IMR-90 (cell line): ENCODE measurements at regions not wholly inside any gene's neighbourhood (a gene's known extent, or its start where the extent isn't known, plus 50 kb on each side); places are given as distances from the start of the nearest gene placed in this dataset.

Source experiments
- ATAC-seq: fragments of 200-7000 bp; cut with Tn5 transposase; 2 replicates; pipeline ENCODE4 v1.9.1; 2020; ENCODE audit warnings: low read depth, mild to moderate bottlenecking, moderate library complexity
- BruUV-seq: library from RNA; stranded (reverse); fragments of 400-500 nt; replicated peaks from 2 replicates; lab custom pipeline; 2021; lab: Mats Ljungman, UMichigan
- CTCF ChIA-PET: fragments of 300-600 bp; formaldehyde crosslinking; extraction: SDS; loops from one replicate; lab custom pipeline; 2021; ENCODE audit warnings: antibody characterized with exemption; lab: Yijun Ruan, JAX
- POLR2A ChIA-PET: fragments of 300-600 bp; sonication (Branson Sonifier 250); formaldehyde crosslinking; loops from one replicate; lab custom pipeline; 2022; ENCODE audit warnings: antibody characterized with exemption; ENCODE audit not compliant: unreplicated experiment; lab: Charles Lee
- DNase-seq: peaks from one replicate; pipeline ENCODE4 v3.0.0; 2013
- H2AFZ ChIP-seq: replicated peaks from 2 replicates; pipeline ENCODE3; 2013; ENCODE audit warnings: low read length, mild to moderate bottlenecking; ENCODE audit not compliant: poor library complexity
- H2AK5ac ChIP-seq: 2 replicates; pipeline ENCODE4 v1.6.1; 2013; ENCODE audit warnings: low read depth, low read length, inconsistent platforms
- H2AK9ac ChIP-seq: replicated peaks from 2 replicates; pipeline ENCODE3; 2013; ENCODE audit warnings: mild to moderate bottlenecking, low read depth, low read length, moderate library complexity; ENCODE audit not compliant: poor library complexity
- H2BK120ac ChIP-seq: 2 replicates; pipeline ENCODE4 v1.6.1; 2013; ENCODE audit warnings: low read depth, low read length, inconsistent platforms
- H2BK15ac ChIP-seq: 3 replicates; pipeline ENCODE4 v1.6.1; 2013; ENCODE audit warnings: low read depth, low read length, inconsistent platforms
- H2BK20ac ChIP-seq: 2 replicates; pipeline ENCODE4 v1.6.1; 2013; ENCODE audit warnings: low read depth, mild to moderate bottlenecking, inconsistent platforms, low read length, moderate library complexity
- H2BK5ac ChIP-seq: 2 replicates; pipeline ENCODE4 v1.6.1; 2013; ENCODE audit warnings: mild to moderate bottlenecking, low read depth, low read length, inconsistent platforms; ENCODE audit not compliant: poor library complexity, severe bottlenecking
- H3K14ac ChIP-seq: replicated peaks from 2 replicates; pipeline ENCODE4 v1.6.1; 2013; ENCODE audit warnings: low read depth, low read length, inconsistent platforms
- H3K18ac ChIP-seq: 2 replicates; pipeline ENCODE4 v1.6.1; 2013; ENCODE audit warnings: low read depth, low read length, control low read depth
- H3K23ac ChIP-seq: 2 replicates; pipeline ENCODE4 v1.6.1; 2013; ENCODE audit warnings: low read depth, low read length, inconsistent platforms
- H3K27ac ChIP-seq: 2 replicates; pipeline ENCODE4 v1.5.1; 2013; ENCODE audit warnings: mild to moderate bottlenecking, control low read depth, low read length; ENCODE audit not compliant: insufficient read depth
- H3K27me3 ChIP-seq: 2 replicates; pipeline ENCODE4 v1.6.1; 2013; ENCODE audit warnings: low read length; ENCODE audit not compliant: control insufficient read depth, insufficient read depth
- H3K36me3 ChIP-seq: 2 replicates; pipeline ENCODE4 v1.6.1; 2013; ENCODE audit warnings: low read length, mixed read lengths; ENCODE audit not compliant: control insufficient read depth, insufficient read depth
- H3K4ac ChIP-seq: 2 replicates; pipeline ENCODE4 v1.6.1; 2013; ENCODE audit warnings: low read depth, low read length, inconsistent platforms
- H3K4me1 ChIP-seq: 2 replicates; pipeline ENCODE4 v1.6.1; 2013; ENCODE audit warnings: low read length, mixed read lengths; ENCODE audit not compliant: control insufficient read depth, insufficient read depth
- H3K4me2 ChIP-seq: 2 replicates; pipeline ENCODE4 v1.6.1; 2013; ENCODE audit warnings: low read depth, mild to moderate bottlenecking, control low read depth, low read length, moderate library complexity
- H3K4me3 ChIP-seq: 2 replicates; pipeline ENCODE4 v1.5.1; 2013; ENCODE audit warnings: low read depth, mild to moderate bottlenecking, control low read depth, low read length, moderate library complexity; ENCODE audit not compliant: insufficient read depth
- H3K56ac ChIP-seq: 2 replicates; pipeline ENCODE4 v1.6.1; 2013; ENCODE audit warnings: low read length, inconsistent platforms; ENCODE audit not compliant: insufficient read depth; ENCODE audit errors: extremely low read depth
- H3K79me1 ChIP-seq, 2 experiments: 2 replicates each; pipeline ENCODE4 v1.6.1; 2013; ENCODE audit warnings: low read length in 2 of 2, inconsistent platforms in 1 of 2, low read depth in 1 of 2
- H3K9ac ChIP-seq: 2 replicates; pipeline ENCODE4 v1.6.1; 2013; ENCODE audit warnings: low read depth, low read length, control low read depth
- H3K9me1 ChIP-seq: 2 replicates; pipeline ENCODE4 v1.6.1; 2013; ENCODE audit warnings: low read length, inconsistent platforms; ENCODE audit not compliant: insufficient read depth
- H3K9me3 ChIP-seq: 2 replicates; pipeline ENCODE4 v1.6.1; 2013; ENCODE audit warnings: low read length; ENCODE audit not compliant: control insufficient read depth, insufficient read depth
- H4K20me1 ChIP-seq: 2 replicates; pipeline ENCODE4 v1.6.1; 2013; ENCODE audit warnings: low read length, inconsistent platforms; ENCODE audit not compliant: insufficient read depth
- H4K5ac ChIP-seq: 2 replicates; pipeline ENCODE4 v1.6.1; 2013; ENCODE audit warnings: mild to moderate bottlenecking, low read depth, low read length, control low read depth
- H4K8ac ChIP-seq, 2 experiments: 2 replicates each; pipeline ENCODE4 v1.6.1; 2013; ENCODE audit warnings: low read depth in 2 of 2, low read length in 2 of 2, control low read depth in 1 of 2, inconsistent platforms in 1 of 2
- H4K91ac ChIP-seq: 2 replicates; pipeline ENCODE4 v1.6.1; 2013; ENCODE audit warnings: low read depth, low read length, inconsistent platforms; ENCODE audit not compliant: insufficient read depth
- BHLHE40 ChIP-seq: fragments of 150-350 bp; IDR thresholded peaks from 2 replicates; pipeline ENCODE4 v1.6.1; 2016; ENCODE audit warnings: mild to moderate bottlenecking, low read depth, low read length
- CEBPB ChIP-seq: IDR thresholded peaks from 2 replicates; pipeline ENCODE4 v1.6.1; 2012; ENCODE audit warnings: low read depth, low read length, improper control_type of control experiment
- CHD1 ChIP-seq: IDR thresholded peaks from 2 replicates; pipeline ENCODE4 v1.6.1; 2012; ENCODE audit warnings: low read depth, low read length, improper control_type of control experiment
- FOS ChIP-seq: fragments of 150-350 bp; IDR thresholded peaks from 2 replicates; pipeline ENCODE4 v1.6.1; 2016; ENCODE audit warnings: low read depth, low read length
- MAFK ChIP-seq: IDR thresholded peaks from 2 replicates; pipeline ENCODE4 v1.6.1; 2012; ENCODE audit warnings: low read depth, low read length, improper control_type of control experiment
- MAZ ChIP-seq: IDR thresholded peaks from 2 replicates; pipeline ENCODE4 v1.6.1; 2012; ENCODE audit warnings: low read depth, mild to moderate bottlenecking, low read length, improper control_type of control experiment, moderate library complexity, borderline replicate concordance
- MXI1 ChIP-seq: IDR thresholded peaks from 2 replicates; pipeline ENCODE4 v1.6.1; 2012; ENCODE audit warnings: low read depth, mild to moderate bottlenecking, low read length, moderate library complexity, borderline replicate concordance
- NFE2L2 ChIP-seq: fragments of 150-350 bp; IDR thresholded peaks from 2 replicates; pipeline ENCODE4 v1.6.1; 2016; ENCODE audit warnings: low read depth, mild to moderate bottlenecking, low read length
- POLR2A ChIP-seq: IDR thresholded peaks from 2 replicates; pipeline ENCODE4 v1.6.1; 2012; ENCODE audit warnings: mild to moderate bottlenecking, low read depth, low read length
- RAD21 ChIP-seq: IDR thresholded peaks from 2 replicates; pipeline ENCODE4 v1.6.1; 2012; ENCODE audit warnings: low read length, improper control_type of control experiment
- RCOR1 ChIP-seq: IDR thresholded peaks from 2 replicates; pipeline ENCODE4 v1.6.1; 2012; ENCODE audit warnings: mild to moderate bottlenecking, low read length, improper control_type of control experiment; ENCODE audit not compliant: insufficient replicate concordance
- RFX5 ChIP-seq: IDR thresholded peaks from 2 replicates; pipeline ENCODE4 v1.8.0; 2012; ENCODE audit warnings: low read depth, mild to moderate bottlenecking, low read length, moderate library complexity
- SMC3 ChIP-seq: fragments of 150-350 bp; IDR thresholded peaks from 2 replicates; pipeline ENCODE4 v1.6.1; 2016; ENCODE audit warnings: low read depth, mild to moderate bottlenecking, antibody characterized with exemption, low read length, moderate library complexity
- WGBS, 2 experiments: methylation state at CpG; one replicate each; pipeline versions ENCODE4 v1.1.5 to v1.1.7; 2013; ENCODE audit warnings: missing lambda C conversion rate in 2 of 2; ENCODE audit not compliant: insufficient read length in 1 of 2; ENCODE audit errors: extremely low coverage in 2 of 2; 5-methylcytosine and 5-hydroxymethylcytosine counted together
- dilution Hi-C: fragments of 300-500 bp; cut with HindIII; formaldehyde crosslinking; loops from one replicate; pipeline ENCODE4 v1.14.3; 2018; ENCODE audit warnings: low sequenced_read_pairs; ENCODE audit not compliant: unreplicated experiment
- in situ Hi-C: fragments of 300-500 bp; cut with MboI; formaldehyde crosslinking; loops from 3 replicates; pipeline ENCODE4 v1.14.3; 2019; ENCODE audit warnings: low sequenced_read_pairs, inconsistent platforms, mixed read lengths
- intact Hi-C: fragments of 100-400 bp; cut with micrococcal nuclease; formaldehyde crosslinking; loops from 2 replicates; pipeline ENCODE4 v1.10.0; 2022
- TF ChIP-seq, protein P1 (sequence below): fragments of 150-350 bp; IDR thresholded peaks from 2 replicates; pipeline ENCODE4 v1.6.1; 2017; ENCODE audit warnings: mild to moderate bottlenecking, antibody characterized with exemption, low read length, low read depth
- TF ChIP-seq, protein P2 (sequence below): fragments of 150-350 bp; IDR thresholded peaks from 2 replicates; pipeline ENCODE4 v1.6.1; 2016; ENCODE audit warnings: low read depth, mild to moderate bottlenecking, low read length, moderate library complexity, borderline replicate concordance

DNA sequence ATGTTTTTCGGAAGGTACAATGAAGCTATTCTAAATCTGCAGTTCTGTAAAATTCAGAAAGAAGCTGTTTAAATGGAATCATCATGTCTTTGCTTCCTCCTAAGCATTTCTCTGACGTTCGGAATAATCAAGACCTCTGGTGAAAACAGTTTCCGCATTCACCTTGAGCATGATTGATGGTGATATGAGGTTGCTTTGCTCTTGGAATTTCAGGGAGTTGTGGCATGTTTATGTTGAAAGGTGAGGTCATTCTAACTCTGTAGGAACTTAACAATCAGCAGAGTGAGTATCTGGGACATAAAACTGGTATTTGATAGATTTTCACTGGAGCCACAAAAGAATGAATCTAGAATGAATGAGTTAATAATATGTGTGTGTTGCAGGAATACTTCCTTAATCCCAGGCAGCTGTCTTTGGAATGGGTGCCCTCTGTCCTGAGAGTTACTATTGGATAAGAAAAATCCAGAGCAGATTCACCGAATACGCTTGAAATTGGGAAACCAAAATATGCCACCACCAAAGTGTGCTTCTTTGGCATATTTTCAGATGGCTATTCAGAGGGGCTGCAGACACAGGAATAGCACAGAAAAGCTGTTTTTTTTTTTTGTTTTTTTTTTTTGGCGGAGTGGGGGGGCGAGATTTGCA is 599.1 kb downstream of the CCER1 start:
- intact Hi-C loops = no loop called here
- Histone ChIP-seq H3K56ac (no peak overlapping the region), H4K20me1 (no peaks in the 10 kb centered on the region), H2BK15ac (no peak overlapping the region), H2BK120ac (no peak overlapping the region), H2BK5ac (no peak overlapping the region), H3K4me2 (no peak overlapping the region), H4K91ac (no peak overlapping the region), H3K18ac (no peak overlapping the region), H3K36me3 (no peaks in the 10 kb centered on the region), H3K9ac (no peak overlapping the region), H3K27ac (no peak overlapping the region), H3K4ac (no peak overlapping the region), H3K9me3 (no peaks in the 10 kb centered on the region), H4K8ac (no peak overlapping the region), H2AFZ (no peak overlapping the region), H3K4me3 (no peak overlapping the region), H3K79me1 (no peaks in the 10 kb centered on the region), H3K27me3 (no peaks in the 10 kb centered on the region), H2AK5ac (no peak overlapping the region), H3K14ac (no peak overlapping the region), H2AK9ac (no peak overlapping the region), H3K9me1 (no peaks in the 10 kb centered on the region), H4K5ac (no peak overlapping the region), H3K4me1 (no peaks in the 10 kb centered on the region), H3K23ac (no peak overlapping the region), H2BK20ac (no peak overlapping the region)
- ATAC-seq (no peak), DNase-seq (no peak)
- CTCF ChIA-PET = interaction anchor here (0.6 kb wide), 1 partner anchor 297 kb away, joined by 3 read pairs; no protein-coding TSS in a partner anchor
- dilution Hi-C loops = no loop called here
- WGBS, 2 experiments = 100% methylated on average over 1 of the region's 8 CpGs; no CpG with 5 or more reads in 1 of the 2 experiments
- POLR2A ChIA-PET = interaction anchor here (0.6 kb wide), 1 partner anchor 296 kb away, joined by 3 read pairs; no protein-coding TSS in a partner anchor
- TF ChIP-seq BHLHE40 (no peak), POLR2A (no peak), RAD21 (no peak), MAZ (no peak), CEBPB (no peak), FOS (no peak), MXI1 (no peak), MAFK (no peak), RCOR1 (no peak), CHD1 (no peak), SMC3 (no peak), NFE2L2 (no peak), RFX5 (no peak)
- TF ChIP-seq, protein P1, sequence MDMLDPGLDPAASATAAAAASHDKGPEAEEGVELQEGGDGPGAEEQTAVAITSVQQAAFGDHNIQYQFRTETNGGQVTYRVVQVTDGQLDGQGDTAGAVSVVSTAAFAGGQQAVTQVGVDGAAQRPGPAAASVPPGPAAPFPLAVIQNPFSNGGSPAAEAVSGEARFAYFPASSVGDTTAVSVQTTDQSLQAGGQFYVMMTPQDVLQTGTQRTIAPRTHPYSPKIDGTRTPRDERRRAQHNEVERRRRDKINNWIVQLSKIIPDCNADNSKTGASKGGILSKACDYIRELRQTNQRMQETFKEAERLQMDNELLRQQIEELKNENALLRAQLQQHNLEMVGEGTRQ = no peak
- TF ChIP-seq, protein P2, sequence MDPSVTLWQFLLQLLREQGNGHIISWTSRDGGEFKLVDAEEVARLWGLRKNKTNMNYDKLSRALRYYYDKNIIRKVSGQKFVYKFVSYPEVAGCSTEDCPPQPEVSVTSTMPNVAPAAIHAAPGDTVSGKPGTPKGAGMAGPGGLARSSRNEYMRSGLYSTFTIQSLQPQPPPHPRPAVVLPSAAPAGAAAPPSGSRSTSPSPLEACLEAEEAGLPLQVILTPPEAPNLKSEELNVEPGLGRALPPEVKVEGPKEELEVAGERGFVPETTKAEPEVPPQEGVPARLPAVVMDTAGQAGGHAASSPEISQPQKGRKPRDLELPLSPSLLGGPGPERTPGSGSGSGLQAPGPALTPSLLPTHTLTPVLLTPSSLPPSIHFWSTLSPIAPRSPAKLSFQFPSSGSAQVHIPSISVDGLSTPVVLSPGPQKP = no peak
- in situ Hi-C loops = no loop called here
- no TSS peak for BruUV-seq
